ENCODE measurements at regions not wholly inside any gene's neighbourhood (a gene's known extent, or its start where the extent isn't known, plus 50 kb on each side); places are given as distances from the start of the nearest gene placed in this dataset.

- no peak overlapping the region for H3K4me3 ChIP-seq
- H3K9me3 ChIP-seq, result no peaks in the 10 kb centered on the region
- DNase-seq (ENCODE audit: low spot score in 2 of 2), result no peak
- TF ChIP-seq CTCF (IDR thresholded peaks at IDR 0.05) (no peak), POLR2AphosphoS5 (IDR thresholded peaks at IDR 0.05) (no peak), POLR2A (IDR thresholded peaks at IDR 0.05) (no peak)
- H3K4me1 ChIP-seq, result no peaks in the 10 kb centered on the region
- no peak overlapping the region for H3K27ac ChIP-seq
- H3K27me3 ChIP-seq, result no peaks in the 10 kb centered on the region
- no peaks in the 10 kb centered on the region for H3K36me3 ChIP-seq
- intact Hi-C loops (cut with DNase I; ENCODE audit: low total_unique reads), result loop anchor here (5.0 kb wide), 1 partner anchor 572 kb away; no protein-coding TSS in a partner anchor
Measured at GRCh38 chr18:40049716-40050115, 1905.3 kb upstream of the PIK3C3 start.

DNA sequence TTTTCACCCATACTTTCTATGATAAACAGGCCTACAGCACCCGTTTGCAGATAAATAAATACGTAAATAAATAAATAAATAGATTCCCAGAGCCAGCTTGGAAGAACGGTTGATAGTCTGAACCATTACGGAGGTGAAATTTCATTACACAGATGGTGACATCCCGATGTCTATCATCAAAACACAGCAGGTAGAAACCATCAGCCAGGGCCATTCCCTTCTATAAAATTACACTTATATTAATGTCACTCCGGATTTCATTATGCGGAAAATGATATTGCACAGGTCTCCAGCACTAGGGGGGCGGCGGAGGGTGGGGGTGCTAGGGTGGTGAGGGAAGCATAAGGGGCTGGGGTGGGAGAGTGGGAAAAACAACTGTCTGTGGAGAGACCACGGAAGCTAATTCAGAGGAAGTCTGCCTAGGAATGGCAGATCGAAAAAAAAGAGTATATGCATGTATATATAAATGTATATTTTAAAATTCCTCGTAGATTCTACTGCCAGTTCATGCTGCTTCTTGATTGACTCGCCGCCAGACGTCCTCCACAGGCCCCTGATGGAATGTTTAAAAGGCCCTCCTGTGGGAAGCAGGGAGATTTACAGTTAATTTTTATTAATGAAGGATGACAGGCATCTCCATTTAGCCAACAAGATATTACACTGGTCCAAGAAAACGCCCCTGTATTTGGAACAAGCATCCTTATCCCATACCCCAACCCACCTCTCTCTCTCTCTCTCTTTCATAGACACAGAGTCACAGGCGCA lies 1906.0 kb upstream of the PIK3C3 start:
- TF ChIP-seq POLR2AphosphoS5 (IDR thresholded peaks at IDR 0.05) (no peak), CTCF (IDR thresholded peaks at IDR 0.05) (no peak), POLR2A (IDR thresholded peaks at IDR 0.05) (no peak)
- intact Hi-C loops (cut with DNase I; ENCODE audit: low total_unique reads), result loop anchor here (5.0 kb wide), 1 partner anchor 572 kb away; no protein-coding TSS in a partner anchor
- Histone ChIP-seq H3K36me3 (no peaks in the 10 kb centered on the region), H3K4me1 (no peaks in the 10 kb centered on the region), H3K9me3 (no peaks in the 10 kb centered on the region), H3K4me3 (no peak overlapping the region), H3K27ac (no peak overlapping the region), H3K27me3 (no peaks in the 10 kb centered on the region)
- no peak for DNase-seq (ENCODE audit: low spot score in 2 of 2)

- no peaks in the 10 kb centered on the region for H3K27me3 ChIP-seq
- H3K36me3 ChIP-seq, result no peaks in the 10 kb centered on the region
- intact Hi-C loops (cut with DNase I; ENCODE audit: low total_unique reads), result loop anchor here (5.0 kb wide), 1 partner anchor 571 kb away; no protein-coding TSS in a partner anchor
- H3K4me3 ChIP-seq, result no peak overlapping the region
- no peak for DNase-seq (ENCODE audit: low spot score in 2 of 2)
- H3K27ac ChIP-seq, result no peak overlapping the region
- H3K9me3 ChIP-seq, result no peaks in the 10 kb centered on the region
- H3K4me1 ChIP-seq, result no peaks in the 10 kb centered on the region
- TF ChIP-seq CTCF (IDR thresholded peaks at IDR 0.05), result no peak
- TF ChIP-seq POLR2A (IDR thresholded peaks at IDR 0.05), result no peak
- no peak for TF ChIP-seq POLR2AphosphoS5 (IDR thresholded peaks at IDR 0.05)
Measured at GRCh38 chr18:40048253-40048652, 1906.8 kb upstream of the PIK3C3 start.

- no peak overlapping the region for H3K4me3 ChIP-seq
- H3K36me3 ChIP-seq, result no peaks in the 10 kb centered on the region
- TF ChIP-seq POLR2AphosphoS5 (IDR thresholded peaks at IDR 0.05), result no peak
- no peak for TF ChIP-seq POLR2A (IDR thresholded peaks at IDR 0.05)
- TF ChIP-seq CTCF (IDR thresholded peaks at IDR 0.05), result no peak
- no peaks in the 10 kb centered on the region for H3K4me1 ChIP-seq
- H3K9me3 ChIP-seq, result no peaks in the 10 kb centered on the region
- intact Hi-C loops (cut with DNase I; ENCODE audit: low total_unique reads), result loop anchor here (5.0 kb wide), 1 partner anchor 569 kb away; no protein-coding TSS in a partner anchor
- no peaks in the 10 kb centered on the region for H3K27me3 ChIP-seq
- no peak for DNase-seq (ENCODE audit: low spot score in 2 of 2)
- no peak overlapping the region for H3K27ac ChIP-seq
Measured at GRCh38 chr18:40046596-40046995, 1908.4 kb upstream of the PIK3C3 start.

- no peaks in the 10 kb centered on the region for H3K9me3 ChIP-seq
- H3K27me3 ChIP-seq, result no peaks in the 10 kb centered on the region
- no peak overlapping the region for H3K4me3 ChIP-seq
- no peak for DNase-seq (ENCODE audit: low spot score in 2 of 2)
- intact Hi-C loops (cut with DNase I; ENCODE audit: low total_unique reads), result no loop called here
- no peak overlapping the region for H3K27ac ChIP-seq
- no peaks in the 10 kb centered on the region for H3K4me1 ChIP-seq
- no peak for TF ChIP-seq POLR2AphosphoS5 (IDR thresholded peaks at IDR 0.05)
- no peaks in the 10 kb centered on the region for H3K36me3 ChIP-seq
Measured at GRCh38 chr18:40041951-40042350, 1913.1 kb upstream of the PIK3C3 start.
